GM12872 (cell line): ENCODE measurements at regions not wholly inside any gene's neighbourhood (a gene's known extent, or its start where the extent isn't known, plus 50 kb on each side); places are given as distances from the start of the nearest gene placed in this dataset.

Source experiments
- CTCF ChIP-seq: IDR thresholded peaks from 3 replicates; pipeline ENCODE4 v1.5.1; 2011; ENCODE audit warnings: low read depth, mild to moderate bottlenecking, low read length, moderate library complexity; ENCODE audit not compliant: insufficient read depth

- TF ChIP-seq CTCF: no peak
Measured at GRCh38 chr13:83355041-83355440, 527.2 kb downstream of the SLITRK1 start.

- TF ChIP-seq CTCF: no peak
Measured at GRCh38 chr13:83352391-83352790, 529.9 kb downstream of the SLITRK1 start.

- TF ChIP-seq CTCF: no peak
Measured at GRCh38 chr13:83350569-83350968, 531.7 kb downstream of the SLITRK1 start.

GRCh38 chr13:83344518-83344917 lies 537.8 kb downstream of the SLITRK1 start:
- TF ChIP-seq CTCF: no peak

- no peak for TF ChIP-seq CTCF
Measured at GRCh38 chr13:83340170-83340569, 542.1 kb downstream of the SLITRK1 start.

GRCh38 chr13:83333614-83334388 lies 548.5 kb downstream of the SLITRK1 start:
- TF ChIP-seq CTCF: no peak

GRCh38 chr13:83332751-83333150 lies 549.5 kb downstream of the SLITRK1 start:
- TF ChIP-seq CTCF: no peak
